Brain microvascular endothelial cell (primary cell): ENCODE measurements at regions not wholly inside any gene's neighbourhood (a gene's known extent, or its start where the extent isn't known, plus 50 kb on each side); places are given as distances from the start of the nearest gene placed in this dataset.

Source experiments
- DNase-seq: peaks from one replicate; pipeline ENCODE4 v3.0.0-alpha.2; 2020
- H3K27ac ChIP-seq: fragments of 250-450 bp; sonication (Bioruptor Pico); 2 replicates; pipeline ENCODE4 v1.5.1; 2020; ENCODE audit warnings: mild to moderate bottlenecking, moderate library complexity
- H3K27me3 ChIP-seq: fragments of 250-450 bp; sonication (Bioruptor Pico); replicated peaks from 2 replicates; pipeline ENCODE4 v1.5.1; 2020; ENCODE audit warnings: mild to moderate bottlenecking
- H3K36me3 ChIP-seq: fragments of 250-450 bp; sonication (Bioruptor Pico); replicated peaks from 2 replicates; pipeline ENCODE4 v1.5.1; 2020; ENCODE audit warnings: mild to moderate bottlenecking
- H3K4me3 ChIP-seq: 2 replicates; pipeline ENCODE4 v1.5.1; 2011; ENCODE audit warnings: low read depth, mild to moderate bottlenecking, control low read depth, low read length, moderate library complexity
- CTCF ChIP-seq: IDR thresholded peaks from 2 replicates; pipeline ENCODE4 v1.5.1; 2011; ENCODE audit warnings: low read depth, mild to moderate bottlenecking, moderate library complexity, low read length, control low read depth, inconsistent platforms; ENCODE audit errors: missing control alignments
- in situ Hi-C: cut with HindIII; loops from 2 replicates; pipeline ENCODE4 v1.10.0; 2017; ENCODE audit warnings: low sequenced_read_pairs, low pct_ligation_motif_present

GRCh38 chr2:114373591-114373990 lies 68.8 kb upstream of the DPP10 start:
- no peak for DNase-seq
- no peak for TF ChIP-seq CTCF
- Histone ChIP-seq H3K36me3 (no peaks in the 10 kb centered on the region), H3K4me3 (no peak overlapping the region), H3K27ac (no peak overlapping the region), H3K27me3 (no peaks in the 10 kb centered on the region)
- in situ Hi-C loops = no loop called here

GRCh38 chr2:114384441-114384840 lies 58.0 kb upstream of the DPP10 start:
- no peak for DNase-seq
- Histone ChIP-seq H3K36me3 (no peaks in the 10 kb centered on the region), H3K27me3 (no peaks in the 10 kb centered on the region), H3K27ac (no peak overlapping the region), H3K4me3 (no peak overlapping the region)
- no peak for TF ChIP-seq CTCF
- in situ Hi-C loops = no loop called here

GRCh38 chr2:114389021-114389420 lies 53.4 kb upstream of the DPP10 start:
- H3K4me3 ChIP-seq = no peak overlapping the region
- no peaks in the 10 kb centered on the region for H3K36me3 ChIP-seq
- DNase-seq = no peak
- in situ Hi-C loops = no loop called here
- no peaks in the 10 kb centered on the region for H3K27me3 ChIP-seq
- no peak overlapping the region for H3K27ac ChIP-seq
- no peak for TF ChIP-seq CTCF
